ENCODE measurements at regions not wholly inside any gene's neighbourhood (a gene's known extent, or its start where the extent isn't known, plus 50 kb on each side); places are given as distances from the start of the nearest gene placed in this dataset.

GRCh38 chr2:147008481-147008880, 836.3 kb upstream of the ACVR2A start:
- no peak for TF ChIP-seq CTCF (IDR thresholded peaks at IDR 0.05)
- TF ChIP-seq POLR2A (IDR thresholded peaks at IDR 0.05), result no peak
